Bronchial epithelial cell (primary cell): ENCODE measurements at regions not wholly inside any gene's neighbourhood (a gene's known extent, or its start where the extent isn't known, plus 50 kb on each side); places are given as distances from the start of the nearest gene placed in this dataset.

Experiments used
- DNase-seq: peaks from one replicate; pipeline ENCODE4 v3.0.0-alpha.2; 2010; ENCODE audit warnings: low read depth
- FAIRE-seq: peaks from 2 replicates; lab custom pipeline; 2011; peaks lifted over from hg19 to GRCh38; lab: Jason Lieb, UNC
- H3K27me3 ChIP-seq: 2 replicates; pipeline ENCODE4 v1.5.1; 2011; ENCODE audit warnings: low read length; ENCODE audit not compliant: control insufficient read depth, insufficient read depth
- H3K36me3 ChIP-seq: 2 replicates; pipeline ENCODE4 v1.5.1; 2011; ENCODE audit warnings: low read length; ENCODE audit not compliant: control insufficient read depth, insufficient read depth
- H3K4me3 ChIP-seq: 2 replicates; pipeline ENCODE4 v1.5.1; 2011; ENCODE audit warnings: mild to moderate bottlenecking, low read depth, low read length, control low read depth
- CTCF ChIP-seq: IDR thresholded peaks from 2 replicates; pipeline ENCODE4 v1.5.1; 2011; ENCODE audit warnings: mild to moderate bottlenecking, moderate library complexity, low read length, control low read depth, inconsistent platforms; ENCODE audit not compliant: insufficient read depth, severe bottlenecking

GRCh38 chr5:20470997-20471396 lies 483.0 kb upstream of the CDH18 start:
- Histone ChIP-seq H3K36me3 (no peaks in the 10 kb centered on the region), H3K27me3 (no peaks in the 10 kb centered on the region), H3K4me3 (no peak overlapping the region)
- DNase-seq (no peak), FAIRE-seq (no peak)
- TF ChIP-seq CTCF, result no peak

GRCh38 chr5:20469792-20470191 lies 481.8 kb upstream of the CDH18 start:
- Histone ChIP-seq H3K27me3 (no peaks in the 10 kb centered on the region), H3K4me3 (no peak overlapping the region), H3K36me3 (no peaks in the 10 kb centered on the region)
- DNase-seq, result no peak
- no peak for FAIRE-seq
- TF ChIP-seq CTCF, result no peak

- DNase-seq (no peak), FAIRE-seq (no peak)
- Histone ChIP-seq H3K36me3 (no peaks in the 10 kb centered on the region), H3K27me3 (no peaks in the 10 kb centered on the region), H3K4me3 (no peak overlapping the region)
- TF ChIP-seq CTCF, result no peak
Observed at GRCh38 chr5:20469390-20469789, 481.4 kb upstream of the CDH18 start.

GRCh38 chr5:20466512-20466911 lies 478.5 kb upstream of the CDH18 start:
- no peaks in the 10 kb centered on the region for H3K27me3 ChIP-seq
- H3K4me3 ChIP-seq, result no peak overlapping the region
- H3K36me3 ChIP-seq, result no peaks in the 10 kb centered on the region
- no peak for TF ChIP-seq CTCF
- FAIRE-seq, result no peak
- no peak for DNase-seq

GRCh38 chr5:20463206-20463605 lies 475.2 kb upstream of the CDH18 start:
- DNase-seq, result no peak

More at GRCh38 chr5:20463206-20463605, 475.2 kb upstream of the CDH18 start:
- no peaks in the 10 kb centered on the region for H3K27me3 ChIP-seq
- no peak overlapping the region for H3K4me3 ChIP-seq
- FAIRE-seq, result no peak
- TF ChIP-seq CTCF, result no peak
- no peaks in the 10 kb centered on the region for H3K36me3 ChIP-seq
